ENCODE measurements at regions not wholly inside any gene's neighbourhood (a gene's known extent, or its start where the extent isn't known, plus 50 kb on each side); places are given as distances from the start of the nearest gene placed in this dataset.

GRCh38 chr4:96606451-96606850 is 766.6 kb downstream of the PDHA2 start:
- no TSS peak for BruUV-seq (replicated peaks)
- TF ChIP-seq EZH2 (IDR thresholded peaks at IDR 0.05; ENCODE audit: borderline replicate concordance, low read depth, low read length, poor library complexity, severe bottlenecking) (no peak), CTCF (conservative IDR thresholded peaks at IDR 0.05; ENCODE audit: low read depth, low read length) (no peak)
- no peaks in the 10 kb centered on the region for H3K9me3 ChIP-seq (ENCODE audit: low read depth, low read length, poor library complexity, severe bottlenecking)
- H3K27ac ChIP-seq (ENCODE audit: low read depth, low read length, poor library complexity, severe bottlenecking) = no peak overlapping the region
- POLR2A ChIA-PET (ENCODE audit: low non-redundant PET) = no interaction called here
- CTCF ChIA-PET = no interaction called here
- H3K27me3 ChIP-seq (replicated peaks; ENCODE audit: insufficient read depth, low read depth, low read length, poor library complexity) = no peaks in the 10 kb centered on the region
- H3K4me1 ChIP-seq (ENCODE audit: insufficient read depth, low read length, poor library complexity, severe bottlenecking) = no peaks in the 10 kb centered on the region
- intact Hi-C loops (cut with micrococcal nuclease; ENCODE audit: unreplicated experiment) = no loop called here
- DNase-seq (ENCODE audit: low spot score) = no peak
- H3K36me3 ChIP-seq (ENCODE audit: insufficient read depth, low read length, poor library complexity, severe bottlenecking) = no peaks in the 10 kb centered on the region
- no peak overlapping the region for H3K4me3 ChIP-seq (ENCODE audit: low read depth, low read length, poor library complexity, severe bottlenecking)

- POLR2A ChIA-PET (ENCODE audit: low non-redundant PET) = no interaction called here
- no peak overlapping the region for H3K27ac ChIP-seq (ENCODE audit: low read depth, low read length, poor library complexity, severe bottlenecking)
- TF ChIP-seq CTCF (conservative IDR thresholded peaks at IDR 0.05; ENCODE audit: low read depth, low read length) (no peak), EZH2 (IDR thresholded peaks at IDR 0.05; ENCODE audit: borderline replicate concordance, low read depth, low read length, poor library complexity, severe bottlenecking) (no peak)
- H3K9me3 ChIP-seq (ENCODE audit: low read depth, low read length, poor library complexity, severe bottlenecking) = no peaks in the 10 kb centered on the region
- intact Hi-C loops (cut with micrococcal nuclease; ENCODE audit: unreplicated experiment) = no loop called here
- no peak for DNase-seq (ENCODE audit: low spot score)
- no peaks in the 10 kb centered on the region for H3K27me3 ChIP-seq (replicated peaks; ENCODE audit: insufficient read depth, low read depth, low read length, poor library complexity)
- no peaks in the 10 kb centered on the region for H3K36me3 ChIP-seq (ENCODE audit: insufficient read depth, low read length, poor library complexity, severe bottlenecking)
- H3K4me3 ChIP-seq (ENCODE audit: low read depth, low read length, poor library complexity, severe bottlenecking) = no peak overlapping the region
- BruUV-seq (replicated peaks) = no TSS peak
- no peaks in the 10 kb centered on the region for H3K4me1 ChIP-seq (ENCODE audit: insufficient read depth, low read length, poor library complexity, severe bottlenecking)
- CTCF ChIA-PET = no interaction called here
Measured at GRCh38 chr4:96626023-96626422, 786.1 kb downstream of the PDHA2 start.

GRCh38 chr4:96630839-96631238 is 790.9 kb downstream of the PDHA2 start:
- no peak for DNase-seq (ENCODE audit: low spot score)
- Histone ChIP-seq H3K9me3 (ENCODE audit: low read depth, low read length, poor library complexity, severe bottlenecking) (no peaks in the 10 kb centered on the region), H3K4me1 (ENCODE audit: insufficient read depth, low read length, poor library complexity, severe bottlenecking) (no peaks in the 10 kb centered on the region), H3K36me3 (ENCODE audit: insufficient read depth, low read length, poor library complexity, severe bottlenecking) (no peaks in the 10 kb centered on the region), H3K27me3 (replicated peaks; ENCODE audit: insufficient read depth, low read depth, low read length, poor library complexity) (no peaks in the 10 kb centered on the region), H3K27ac (ENCODE audit: low read depth, low read length, poor library complexity, severe bottlenecking) (no peak overlapping the region), H3K4me3 (ENCODE audit: low read depth, low read length, poor library complexity, severe bottlenecking) (no peak overlapping the region)
- BruUV-seq (replicated peaks) = no TSS peak
- POLR2A ChIA-PET (ENCODE audit: low non-redundant PET) = no interaction called here
- CTCF ChIA-PET = no interaction called here
- TF ChIP-seq EZH2 (IDR thresholded peaks at IDR 0.05; ENCODE audit: borderline replicate concordance, low read depth, low read length, poor library complexity, severe bottlenecking) (no peak), CTCF (conservative IDR thresholded peaks at IDR 0.05; ENCODE audit: low read depth, low read length) (no peak)
- intact Hi-C loops (cut with micrococcal nuclease; ENCODE audit: unreplicated experiment) = no loop called here

Data from A673 (cell line).